Transverse colon (tissue), 4 donors: ENCODE measurements at regions not wholly inside any gene's neighbourhood (a gene's known extent, or its start where the extent isn't known, plus 50 kb on each side); places are given as distances from the start of the nearest gene placed in this dataset.

Source experiments
- DNase-seq: peaks from one replicate; pipeline ENCODE4 v3.0.0-alpha.2; 2019
- H3K27ac ChIP-seq, 4 donors: fragments of 200-600 bp; sonication (generic); 2 replicates each; pipeline ENCODE4 v1.5.1; 2016 to 2018; ENCODE audit warnings: inconsistent platforms in 4 of 4
- H3K27me3 ChIP-seq: fragments of 200-600 bp; sonication (generic); 2 replicates; pipeline ENCODE4 v1.5.1; 2017; ENCODE audit warnings: inconsistent platforms
- H3K36me3 ChIP-seq, 4 donors: fragments of 200-600 bp; sonication (generic); 2 replicates each; pipeline ENCODE4 v1.5.1; 2017 to 2019; ENCODE audit warnings: inconsistent platforms in 4 of 4
- H3K4me1 ChIP-seq, 4 donors: fragments of 200-600 bp; sonication (generic); 2 replicates each; pipeline ENCODE4 v1.5.1; 2017 to 2020; ENCODE audit warnings: inconsistent platforms in 4 of 4
- H3K4me3 ChIP-seq, 4 donors: fragments of 200-600 bp; sonication (generic); 1 replicate in 1 of 4; 2 replicates in 3 of 4; pipeline versions ENCODE4 v1.5.1 to v1.6.1; 2017 to 2019; ENCODE audit warnings: inconsistent platforms in 4 of 4
- H3K9me3 ChIP-seq, 2 donors: fragments of 200-600 bp; sonication (generic); 2 replicates each; pipeline ENCODE4 v1.5.1; 2017 to 2019; ENCODE audit warnings: inconsistent platforms in 2 of 2
- EP300 ChIP-seq: sonication (generic); formaldehyde crosslinking; IDR thresholded peaks from one replicate; pipeline ENCODE4 v1.6.1; 2017; ENCODE audit warnings: antibody characterized with exemption, low read depth
- POLR2A ChIP-seq: fragments of 450-650 bp; IDR thresholded peaks from one replicate; pipeline ENCODE4 v1.6.1; 2016; ENCODE audit warnings: antibody characterized with exemption, mild to moderate bottlenecking, moderate library complexity
- POLR2AphosphoS5 ChIP-seq, 3 donors: sonication (generic); formaldehyde crosslinking; IDR thresholded peaks; one replicate each; pipeline ENCODE4 v1.6.1; 2016; ENCODE audit warnings: antibody characterized with exemption in 3 of 3
- WGBS, 2 donors: methylation state at CpG; one replicate each; pipeline ENCODE4 v1.1.5; 2018; ENCODE audit warnings: low coverage in 1 of 2; 5-methylcytosine and 5-hydroxymethylcytosine counted together
- in situ Hi-C, 4 donors: fragments of 200-750 bp; cut with MboI; loops; one replicate each; pipeline versions ENCODE4 v1.15.0 to v1.15.1; 2017; ENCODE audit warnings: low sequenced_read_pairs in 3 of 4, low pct_ligation_motif_present in 1 of 4, low pct_unique_long_range_greater_than_20kb in 1 of 4
- intact Hi-C: fragments of 100-400 bp; cut with DNase I; formaldehyde crosslinking; loops from one replicate; pipeline ENCODE4 v1.15.1; 2023; ENCODE audit warnings: low total_unique reads
- TF ChIP-seq, protein P1 (sequence below), 5 experiments: fragments of 200-600 bp in 3 of 5; fragments of 450-650 bp in 2 of 5; sonication (generic) in 3 of 5; IDR thresholded peaks; 1 replicate in 2 of 5; 2 replicates in 3 of 5; pipeline ENCODE4 v1.5.1; 2016 to 2017; ENCODE audit warnings: antibody characterized with exemption in 5 of 5, inconsistent platforms in 3 of 5, mild to moderate bottlenecking in 2 of 5, moderate library complexity in 1 of 5

DNA sequence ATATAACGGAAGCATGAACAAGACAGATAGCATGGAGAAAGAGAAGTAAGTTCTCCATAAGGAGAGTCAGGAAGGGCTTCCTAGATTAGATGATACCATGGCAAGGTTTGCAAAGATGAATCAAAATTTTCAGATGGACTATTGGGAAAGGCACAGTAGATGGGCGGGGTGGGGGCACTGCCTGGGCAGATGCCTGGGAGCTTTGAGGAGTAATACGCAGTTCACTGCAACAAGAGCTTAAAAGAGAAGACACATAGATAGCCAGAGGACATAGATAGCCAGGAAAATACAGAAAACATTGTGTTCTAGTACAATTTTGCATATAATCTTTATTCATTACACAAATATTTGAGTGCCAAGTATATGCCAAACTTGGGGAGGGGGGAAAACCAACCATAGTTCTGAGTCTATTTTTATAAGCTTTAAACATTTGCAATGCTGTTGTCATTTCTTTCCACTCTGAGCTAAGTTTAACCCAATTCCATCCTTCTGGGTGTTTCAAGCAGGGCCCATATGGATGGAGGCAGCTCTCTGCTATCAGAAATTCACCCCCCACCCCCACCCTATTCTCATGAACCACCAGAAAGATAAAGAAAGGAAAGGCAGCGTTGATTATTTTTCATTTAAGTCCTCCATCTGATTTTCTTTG, 120.6 kb downstream of the NUF2 start:
- in situ Hi-C loops, result no loop called here
- WGBS, 2 donors, result 87 to 94% methylated on average over 3 to 4 of the region's 4 CpGs
- no peak overlapping the region for H3K27ac ChIP-seq

DNA sequence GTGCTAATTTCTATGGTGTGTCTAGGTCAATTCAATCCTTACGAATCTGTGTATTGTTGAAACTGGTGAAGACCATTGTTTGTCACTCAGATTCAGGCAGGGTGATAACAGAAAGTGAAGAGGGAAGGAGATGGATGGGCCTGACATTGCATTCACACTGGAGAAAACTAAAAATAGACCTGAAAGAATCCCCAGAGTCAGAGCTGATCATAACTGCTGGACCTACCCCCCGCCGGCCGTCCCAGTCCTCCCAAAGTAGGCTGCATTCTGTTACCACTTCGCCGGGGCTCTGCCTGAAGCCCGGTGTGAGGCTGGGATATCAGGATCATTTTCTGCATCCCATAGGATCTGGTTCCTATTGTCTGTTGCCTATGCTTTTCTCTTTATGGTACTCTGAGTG, 121.1 kb downstream of the NUF2 start:
- no peak overlapping the region for H3K27ac ChIP-seq
- intact Hi-C loops (no loop called here), in situ Hi-C loops (no loop called here)
- WGBS, 2 donors, result 83 to 85% methylated on average over 1 to 7 of the region's 7 CpGs
- no peak for DNase-seq
- peaks cover 0 to 4% (median 0%) of the 10 kb centered on the region in 4 donors for H3K4me1 ChIP-seq
- H3K9me3 ChIP-seq, result no peaks in the 10 kb centered on the region
- TF ChIP-seq, protein P1, sequence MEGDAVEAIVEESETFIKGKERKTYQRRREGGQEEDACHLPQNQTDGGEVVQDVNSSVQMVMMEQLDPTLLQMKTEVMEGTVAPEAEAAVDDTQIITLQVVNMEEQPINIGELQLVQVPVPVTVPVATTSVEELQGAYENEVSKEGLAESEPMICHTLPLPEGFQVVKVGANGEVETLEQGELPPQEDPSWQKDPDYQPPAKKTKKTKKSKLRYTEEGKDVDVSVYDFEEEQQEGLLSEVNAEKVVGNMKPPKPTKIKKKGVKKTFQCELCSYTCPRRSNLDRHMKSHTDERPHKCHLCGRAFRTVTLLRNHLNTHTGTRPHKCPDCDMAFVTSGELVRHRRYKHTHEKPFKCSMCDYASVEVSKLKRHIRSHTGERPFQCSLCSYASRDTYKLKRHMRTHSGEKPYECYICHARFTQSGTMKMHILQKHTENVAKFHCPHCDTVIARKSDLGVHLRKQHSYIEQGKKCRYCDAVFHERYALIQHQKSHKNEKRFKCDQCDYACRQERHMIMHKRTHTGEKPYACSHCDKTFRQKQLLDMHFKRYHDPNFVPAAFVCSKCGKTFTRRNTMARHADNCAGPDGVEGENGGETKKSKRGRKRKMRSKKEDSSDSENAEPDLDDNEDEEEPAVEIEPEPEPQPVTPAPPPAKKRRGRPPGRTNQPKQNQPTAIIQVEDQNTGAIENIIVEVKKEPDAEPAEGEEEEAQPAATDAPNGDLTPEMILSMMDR (IDR thresholded peaks at IDR 0.05), result no peak
- no peak for TF ChIP-seq POLR2A
- TF ChIP-seq EP300, result no peak
- no peak for TF ChIP-seq POLR2AphosphoS5 (IDR thresholded peaks at IDR 0.05)
- no peaks in the 10 kb centered on the region for H3K36me3 ChIP-seq
- no peaks in the 10 kb centered on the region for H3K27me3 ChIP-seq
- H3K4me3 ChIP-seq, result no peak overlapping the region

More for the DNA sequence above, 120.6 kb downstream of the NUF2 start:
- no peak overlapping the region for H3K4me3 ChIP-seq
- H3K9me3 ChIP-seq, result no peaks in the 10 kb centered on the region
- no peak for DNase-seq
- no peaks in the 10 kb centered on the region for H3K36me3 ChIP-seq
- intact Hi-C loops, result no loop called here
- no peaks in the 10 kb centered on the region for H3K27me3 ChIP-seq
- H3K4me1 ChIP-seq, result peaks cover 0 to 4% (median 0%) of the 10 kb centered on the region in 4 donors
- TF ChIP-seq POLR2AphosphoS5 (IDR thresholded peaks at IDR 0.05) (no peak), EP300 (no peak), POLR2A (no peak)
- TF ChIP-seq, protein P1 (IDR thresholded peaks at IDR 0.05), result no peak

DNA sequence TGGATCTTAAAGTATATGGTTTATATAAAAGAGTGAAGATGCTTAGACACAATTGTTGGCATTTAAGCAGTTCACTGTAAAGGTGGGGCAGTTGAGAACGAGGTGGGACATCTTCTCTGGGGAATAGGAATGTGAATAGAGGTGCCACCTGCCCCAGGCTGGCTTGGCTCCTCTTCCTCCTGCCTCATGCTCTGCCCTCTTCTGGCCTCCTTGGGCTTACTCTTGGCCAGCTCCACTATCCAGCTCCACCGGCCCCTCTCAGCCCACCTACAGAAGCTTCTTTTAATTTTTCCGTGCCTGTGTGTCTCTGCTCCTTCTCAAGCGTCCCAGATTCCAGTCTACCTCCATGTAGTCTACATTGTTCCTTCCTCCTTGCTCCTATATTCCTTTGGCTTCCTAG, 122.1 kb downstream of the NUF2 start:
- H3K27ac ChIP-seq, result no peak overlapping the region
- TF ChIP-seq, protein P1 (IDR thresholded peaks at IDR 0.05), result no peak
- no peak for TF ChIP-seq POLR2AphosphoS5 (IDR thresholded peaks at IDR 0.05)
- no peak for TF ChIP-seq EP300
- no peak for TF ChIP-seq POLR2A
- no peaks in the 10 kb centered on the region for H3K9me3 ChIP-seq
- H3K4me1 ChIP-seq, result peaks cover 0 to 4% (median 0%) of the 10 kb centered on the region in 4 donors
- no peaks in the 10 kb centered on the region for H3K36me3 ChIP-seq
- intact Hi-C loops (no loop called here), in situ Hi-C loops (no loop called here)
- H3K4me3 ChIP-seq, result no peak overlapping the region
- no peak for DNase-seq
- H3K27me3 ChIP-seq, result no peaks in the 10 kb centered on the region
- WGBS, 2 donors, result 82 to 100% methylated on average over 1 to 4 of the region's 4 CpGs

DNA sequence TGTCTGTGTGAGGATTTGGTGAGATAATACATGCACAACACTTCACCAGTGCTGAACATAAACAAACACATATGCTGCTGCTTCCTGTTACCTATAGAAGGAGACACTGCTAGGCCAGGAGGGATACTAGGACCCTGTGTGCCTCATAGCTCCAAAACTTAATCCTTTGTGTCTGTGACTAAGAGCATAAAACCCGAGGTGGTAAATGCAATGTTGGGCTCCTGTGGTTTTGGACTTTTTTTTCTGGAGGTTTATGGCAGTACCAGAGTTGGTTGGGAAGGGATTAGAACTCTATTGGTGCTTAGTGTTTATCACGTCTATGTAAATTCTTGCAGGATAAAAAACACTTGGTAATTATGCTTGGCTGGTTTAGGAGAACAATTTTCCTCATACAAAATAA, 122.9 kb downstream of the NUF2 start:
- no peaks in the 10 kb centered on the region for H3K36me3 ChIP-seq
- DNase-seq, result no peak
- H3K27ac ChIP-seq, result no peak overlapping the region
- no peaks in the 10 kb centered on the region for H3K9me3 ChIP-seq
- peaks cover 0 to 4% (median 0%) of the 10 kb centered on the region in 4 donors for H3K4me1 ChIP-seq
- no peak for TF ChIP-seq EP300
- TF ChIP-seq, protein P1 (IDR thresholded peaks at IDR 0.05), result no peak
- TF ChIP-seq POLR2A, result no peak
- no peak overlapping the region for H3K4me3 ChIP-seq
- in situ Hi-C loops (no loop called here), intact Hi-C loops (no loop called here)
- 57 to 75% methylated on average over 1 to 2 of the region's 2 CpGs for WGBS, 2 donors
- H3K27me3 ChIP-seq, result no peaks in the 10 kb centered on the region
